WTC11 (cell line): ENCODE measurements at regions not wholly inside any gene's neighbourhood (a gene's known extent, or its start where the extent isn't known, plus 50 kb on each side); places are given as distances from the start of the nearest gene placed in this dataset.

Experiments used
- ATAC-seq: fragments of 200-7000 bp; cut with Tn5 transposase; 2 replicates; pipeline ENCODE4 v1.10.0; 2021; ENCODE audit warnings: mild to moderate bottlenecking, moderate library complexity
- CTCF ChIA-PET: fragments of 300-600 bp; sonication (Branson Sonifier 250); formaldehyde crosslinking; loops from one replicate; lab custom pipeline; 2021; ENCODE audit warnings: antibody characterized with exemption; lab: Charles Lee
- POLR2A ChIA-PET: fragments of 350-600 bp; sonication (Branson Sonifier 250); formaldehyde crosslinking; loops from one replicate; lab custom pipeline; 2021; ENCODE audit warnings: antibody characterized with exemption; lab: Charles Lee
- DNase-seq: peaks from one replicate; pipeline ENCODE4 v3.0.0; 2021; ENCODE audit warnings: low spot score
- H3K27ac Mint-ChIP-seq: 2 replicates; pipeline ENCODE4 v1.8.0; 2021; ENCODE audit warnings: mixed read lengths
- H3K27me3 Mint-ChIP-seq: 2 replicates; pipeline ENCODE4 v1.8.0; 2021; ENCODE audit warnings: low read depth, mild to moderate bottlenecking, moderate library complexity, mixed read lengths
- H3K36me3 Mint-ChIP-seq: 2 replicates; pipeline ENCODE4 v1.8.0; 2021; ENCODE audit warnings: mixed read lengths
- H3K4me1 Mint-ChIP-seq: 2 replicates; pipeline ENCODE4 v1.8.0; 2022; ENCODE audit warnings: mixed read lengths
- H3K4me3 Mint-ChIP-seq: 2 replicates; pipeline ENCODE4 v1.8.0; 2021; ENCODE audit warnings: mild to moderate bottlenecking, moderate library complexity, mixed read lengths
- H3K9me3 Mint-ChIP-seq: 2 replicates; pipeline ENCODE4 v1.8.0; 2021; ENCODE audit warnings: mixed read lengths
- ATF1 ChIP-seq: sonication (generic); formaldehyde crosslinking; IDR thresholded peaks from 2 replicates; pipeline ENCODE4 v1.8.1; 2023; ENCODE audit warnings: mild to moderate bottlenecking, moderate library complexity, missing genetic modification reagents
- ATF3 ChIP-seq: sonication (generic); formaldehyde crosslinking; conservative IDR thresholded peaks from 2 replicates; pipeline ENCODE4 v1.8.1; 2022; ENCODE audit warnings: mild to moderate bottlenecking, missing genetic modification reagents
- E2F1 ChIP-seq: sonication (generic); formaldehyde crosslinking; IDR thresholded peaks from 2 replicates; pipeline ENCODE4 v1.8.0; 2022; ENCODE audit warnings: mild to moderate bottlenecking, missing genetic modification reagents
- FOXP4 ChIP-seq: sonication (generic); formaldehyde crosslinking; IDR thresholded peaks from 2 replicates; pipeline ENCODE4 v1.8.0; 2022; ENCODE audit warnings: mild to moderate bottlenecking, missing genetic modification reagents
- GABPB1 ChIP-seq: sonication (generic); formaldehyde crosslinking; IDR thresholded peaks from 2 replicates; pipeline ENCODE4 v1.8.1; 2023; ENCODE audit warnings: mild to moderate bottlenecking, missing genetic modification reagents
- KAT7 ChIP-seq: sonication (generic); formaldehyde crosslinking; IDR thresholded peaks from 2 replicates; pipeline ENCODE4 v1.8.1; 2023; ENCODE audit warnings: missing genetic modification reagents, mild to moderate bottlenecking, borderline replicate concordance
- NFE2L1 ChIP-seq: sonication (generic); formaldehyde crosslinking; IDR thresholded peaks from 2 replicates; pipeline ENCODE4 v1.8.1; 2023; ENCODE audit warnings: missing genetic modification reagents
- OVOL2 ChIP-seq: fragments of 250-450 bp; sonication (Bioruptor Pico); IDR thresholded peaks from 2 replicates; pipeline ENCODE4 v1.9.0; 2021; ENCODE audit warnings: mild to moderate bottlenecking, borderline replicate concordance
- RORB ChIP-seq: fragments of 250-450 bp; sonication (Bioruptor Pico); IDR thresholded peaks from 2 replicates; pipeline ENCODE4 v1.9.0; 2021; ENCODE audit warnings: mild to moderate bottlenecking
- SMAD3 ChIP-seq: sonication (generic); formaldehyde crosslinking; IDR thresholded peaks from 2 replicates; pipeline ENCODE4 v1.8.0; 2022; ENCODE audit warnings: missing genetic modification reagents, mild to moderate bottlenecking, borderline replicate concordance
- USF2 ChIP-seq: sonication (generic); formaldehyde crosslinking; IDR thresholded peaks from 2 replicates; pipeline ENCODE4 v1.8.1; 2023; ENCODE audit warnings: mild to moderate bottlenecking, missing genetic modification reagents, moderate library complexity
- ZNF281 ChIP-seq: sonication (generic); formaldehyde crosslinking; IDR thresholded peaks from 2 replicates; pipeline ENCODE4 v1.8.0; 2023; ENCODE audit warnings: mild to moderate bottlenecking, missing genetic modification reagents
- ZNF396 ChIP-seq: fragments of 250-450 bp; sonication (Bioruptor Pico); IDR thresholded peaks from 2 replicates; pipeline ENCODE4 v1.8.0; 2021; ENCODE audit warnings: mild to moderate bottlenecking, moderate library complexity, borderline replicate concordance
- ZNF425 ChIP-seq: fragments of 250-450 bp; sonication (Bioruptor Pico); conservative IDR thresholded peaks from 2 replicates; pipeline ENCODE4 v1.9.0; 2021; ENCODE audit warnings: mild to moderate bottlenecking

GRCh38 chr6:110036408-110037302, 58.5 kb downstream of the GPR6 start:
- peaks cover 22% of the 10 kb centered on the region for H3K4me1 Mint-ChIP-seq
- no peaks in the 10 kb centered on the region for H3K27me3 Mint-ChIP-seq
- ATAC-seq (no peak), DNase-seq (no peak)
- H3K27ac Mint-ChIP-seq: no peak overlapping the region
- H3K36me3 Mint-ChIP-seq: no peaks in the 10 kb centered on the region
- no peak for TF ChIP-seq SMAD3 (CRISPR knock-in tag)
- no peak for TF ChIP-seq RORB (CRISPR knock-in tag)
- no peak for TF ChIP-seq ZNF425 (CRISPR knock-in tag)
- no peak for TF ChIP-seq GABPB1 (CRISPR knock-in tag)
- TF ChIP-seq FOXP4 (CRISPR knock-in tag): no peak
- no peak for TF ChIP-seq NFE2L1
- no peak for TF ChIP-seq ZNF396
- TF ChIP-seq OVOL2: no peak
- no peak for TF ChIP-seq KAT7
- no peak for TF ChIP-seq ZNF281 (CRISPR knock-in tag)
- ChIA-PET POLR2A (no interaction called here), CTCF (interaction anchor here (1.3 to 6.5 kb wide), 3 partner anchors 92 to 333 kb away, joined by 3 to 124 read pairs (median 97); no protein-coding TSS in a partner anchor)
- H3K4me3 Mint-ChIP-seq: no peak overlapping the region
- H3K9me3 Mint-ChIP-seq: no peaks in the 10 kb centered on the region

GRCh38 chr6:110037726-110038295, 59.7 kb downstream of the GPR6 start:
- no peaks in the 10 kb centered on the region for H3K27me3 Mint-ChIP-seq
- ATAC-seq: no peak
- H3K4me1 Mint-ChIP-seq: peaks cover 22% of the 10 kb centered on the region
- TF ChIP-seq USF2 (CRISPR knock-in tag) (no peak), ATF3 (CRISPR knock-in tag) (no peak), ATF1 (CRISPR knock-in tag) (no peak), E2F1 (CRISPR knock-in tag) (no peak)
- no peaks in the 10 kb centered on the region for H3K36me3 Mint-ChIP-seq
- POLR2A ChIA-PET: no interaction called here
- no peak overlapping the region for H3K27ac Mint-ChIP-seq
- CTCF ChIA-PET: interaction anchor here (0.7 to 6.5 kb wide), 6 partner anchors 8 to 346 kb away, joined by 3 to 124 read pairs (median 14); no protein-coding TSS in a partner anchor
- no peak for DNase-seq
- no peak overlapping the region for H3K4me3 Mint-ChIP-seq
- H3K9me3 Mint-ChIP-seq: no peaks in the 10 kb centered on the region
